ENCODE measurements at regions not wholly inside any gene's neighbourhood (a gene's known extent, or its start where the extent isn't known, plus 50 kb on each side); places are given as distances from the start of the nearest gene placed in this dataset.

DNA sequence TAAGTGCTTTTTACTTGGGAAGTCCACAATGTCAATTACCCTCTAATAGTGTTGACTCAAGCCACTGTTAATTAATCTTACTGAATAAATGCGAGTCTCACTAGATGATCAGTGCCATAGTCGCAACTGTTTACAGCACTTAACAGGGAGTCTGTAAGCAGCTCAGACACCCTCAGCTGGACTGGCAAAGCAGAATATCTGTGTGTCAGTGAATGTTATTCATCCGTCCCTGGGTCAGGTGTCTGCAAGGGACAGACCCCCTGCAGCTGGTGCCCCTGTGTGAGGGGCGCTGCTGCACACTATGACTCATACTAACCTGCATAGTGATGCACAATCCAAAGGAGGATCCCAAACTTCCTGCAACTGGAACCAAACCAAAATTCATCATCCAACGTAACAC, 306.5 kb downstream of the HHIPL2 start:
- DNase-seq (ENCODE audit: low read depth in 2 of 2), result no peak

DNA sequence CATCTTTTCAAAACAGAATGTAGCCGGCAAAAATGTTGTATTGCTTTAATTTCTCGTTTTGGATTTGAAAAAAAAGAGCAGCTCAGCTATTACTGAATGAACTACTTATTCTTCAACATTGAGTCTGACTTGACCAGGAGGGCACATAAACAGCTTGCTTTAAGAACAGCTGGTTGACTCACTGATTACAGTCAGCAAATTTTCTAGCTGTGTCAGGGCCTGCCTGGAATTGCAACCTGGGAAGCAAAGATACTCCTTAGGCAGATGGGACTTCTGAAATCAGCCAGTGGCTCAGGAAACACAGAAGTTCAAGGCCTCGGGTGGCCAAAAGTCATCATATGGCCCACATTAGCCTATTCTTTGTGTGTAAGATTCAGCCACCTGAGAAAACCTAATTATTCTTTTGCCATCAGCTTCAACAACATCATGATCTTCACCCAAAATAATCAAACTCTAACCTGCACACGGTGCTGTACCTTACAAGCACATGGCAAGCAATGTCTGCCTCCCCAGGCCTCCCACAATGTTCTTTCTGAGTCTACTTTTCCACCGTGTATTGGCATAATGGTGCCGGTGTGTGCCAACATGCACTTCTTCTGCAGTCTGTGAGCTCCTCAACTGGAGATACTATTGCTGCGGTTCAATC, 307.2 kb downstream of the HHIPL2 start:
- DNase-seq (ENCODE audit: low read depth in 2 of 2), result no peak

DNA sequence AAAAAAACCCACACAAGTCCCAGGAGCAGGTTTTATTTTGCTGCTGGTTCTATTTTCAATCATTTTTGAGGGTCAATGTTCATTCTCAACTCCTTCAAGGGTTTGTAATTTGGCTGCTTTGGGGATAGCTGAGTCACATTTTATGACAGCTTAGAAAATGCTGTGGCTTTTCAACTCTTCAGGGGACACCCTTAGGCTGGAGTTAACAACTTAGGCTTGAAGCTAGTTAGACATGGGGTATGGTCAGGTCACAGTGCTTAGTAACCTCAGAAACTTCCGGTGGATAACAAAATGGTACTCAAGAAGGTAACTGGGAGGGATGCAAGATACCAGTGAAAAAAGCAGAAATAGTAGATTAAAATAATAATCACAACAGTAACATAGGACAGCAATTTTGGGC, 308.8 kb downstream of the HHIPL2 start:
- no peak for DNase-seq (ENCODE audit: low read depth in 2 of 2)

DNA sequence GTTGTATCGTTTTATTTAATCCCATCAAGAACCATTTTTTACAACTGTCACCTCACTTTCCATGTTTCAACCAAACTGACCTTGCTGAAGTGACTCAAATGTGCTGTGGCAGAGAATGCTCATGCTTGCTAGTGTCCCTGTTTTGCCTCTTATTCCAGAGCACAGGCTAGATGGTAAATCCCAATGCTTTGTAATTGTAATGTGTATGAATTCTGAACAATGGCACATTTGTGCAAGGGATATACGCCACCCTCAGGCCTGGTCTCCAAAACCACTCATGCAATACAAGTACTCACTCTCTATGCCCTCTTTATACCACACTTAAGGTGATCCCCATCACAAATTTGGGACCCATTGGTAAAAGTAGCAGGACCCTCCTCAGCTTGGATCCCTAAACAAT, 313.6 kb downstream of the HHIPL2 start:
- DNase-seq (ENCODE audit: low read depth in 2 of 2), result no peak

DNA sequence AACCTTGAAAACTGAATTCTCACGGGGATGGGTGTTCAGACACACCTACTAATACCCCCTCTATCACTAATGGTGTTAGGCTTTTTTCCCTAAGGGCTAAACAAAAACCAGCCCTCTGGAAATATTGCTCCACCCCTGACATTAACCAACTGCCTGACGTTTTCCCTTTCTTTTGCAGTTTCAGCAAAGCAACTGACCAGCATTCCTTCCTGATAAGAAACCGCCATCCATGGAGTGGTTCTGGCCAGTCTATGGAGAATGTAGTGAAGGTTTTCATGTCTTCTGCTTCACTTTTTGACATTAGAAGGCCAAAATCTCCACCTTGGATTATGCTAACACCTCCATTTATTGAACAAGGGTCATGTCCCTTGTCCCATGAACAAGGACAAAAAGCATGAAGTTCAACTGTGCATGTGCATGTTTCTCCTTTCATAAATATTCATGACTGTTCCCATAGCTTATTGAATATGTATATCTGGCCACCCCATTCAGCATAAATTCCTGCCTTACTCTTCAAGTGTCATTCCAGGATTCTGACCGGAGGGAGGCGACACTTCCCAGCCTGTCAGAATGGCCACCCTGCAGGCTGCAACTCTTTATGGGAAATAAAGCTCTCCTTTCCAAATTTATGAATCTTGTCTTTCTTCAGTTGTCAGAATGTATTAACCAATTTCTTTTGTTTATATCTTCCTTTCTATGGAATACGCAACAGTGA, 314.3 kb downstream of the HHIPL2 start:
- DNase-seq (ENCODE audit: low read depth in 2 of 2), result no peak

DNA sequence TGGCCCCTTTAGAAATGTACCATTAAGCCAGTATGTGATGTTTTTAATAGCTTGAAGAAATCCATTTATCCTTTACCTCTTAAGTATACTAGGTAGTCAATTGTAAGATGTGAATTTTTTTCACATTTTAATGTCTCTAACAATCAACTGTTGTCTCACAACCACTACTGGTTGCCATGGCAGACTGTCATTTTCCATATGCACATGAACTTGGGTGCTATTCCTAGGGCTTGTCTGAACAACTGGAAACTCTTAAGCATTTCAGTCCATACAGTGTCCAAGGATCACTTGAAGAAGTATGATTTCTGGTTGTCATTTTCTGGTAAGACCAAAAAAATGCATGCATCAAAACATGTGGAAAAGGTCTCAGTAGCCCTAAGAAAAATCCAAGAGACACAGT, 315.1 kb downstream of the HHIPL2 start:
- DNase-seq (ENCODE audit: low read depth in 2 of 2), result no peak

DNA sequence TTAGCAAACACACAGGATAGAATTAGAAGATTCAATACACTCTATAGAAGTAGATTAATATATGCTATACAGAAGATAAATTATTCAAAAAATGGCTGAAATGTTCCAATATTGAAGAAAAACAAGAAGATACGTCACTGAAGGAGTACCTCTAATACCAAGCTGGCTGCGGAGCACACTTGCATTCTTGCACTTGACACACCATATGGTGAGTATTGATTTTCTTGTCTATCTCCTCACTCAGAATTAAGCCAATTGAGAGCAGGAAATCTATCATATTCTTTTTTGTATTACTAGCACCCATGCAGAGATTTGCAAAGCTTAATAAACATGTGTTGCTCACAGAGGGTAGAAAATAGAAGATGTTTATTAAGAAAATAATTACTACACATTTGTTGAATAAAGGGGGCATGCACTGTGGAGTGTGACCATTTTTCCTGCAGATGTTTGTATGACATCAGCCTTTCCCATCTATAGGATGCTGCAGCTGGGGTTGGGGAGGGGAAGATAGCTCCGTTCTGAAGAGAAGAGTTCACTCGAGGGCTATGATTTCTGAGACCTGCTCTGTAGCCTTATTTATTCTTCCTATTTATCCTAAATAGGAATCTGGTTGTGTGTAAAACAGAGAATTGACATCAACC, 318.1 kb downstream of the HHIPL2 start:
- no peak for DNase-seq (ENCODE audit: low read depth in 2 of 2)

DNA sequence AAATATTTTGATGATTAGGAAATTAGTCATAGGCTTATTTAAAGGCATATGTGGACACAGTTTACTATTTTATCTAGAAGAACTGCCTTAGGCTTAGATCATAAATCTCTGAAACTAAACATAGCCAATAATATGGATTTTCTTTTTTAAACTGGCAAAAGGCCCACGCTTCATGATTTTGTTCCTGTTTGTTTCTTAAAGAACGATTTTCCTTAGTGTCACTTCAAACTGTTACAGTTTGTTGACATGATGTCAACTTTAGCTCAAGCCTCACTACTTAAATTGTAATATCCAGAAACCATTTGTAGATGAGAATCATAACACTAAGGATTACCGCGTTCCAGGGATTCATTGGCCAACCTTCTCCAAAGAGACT, 322.6 kb downstream of the HHIPL2 start:
- DNase-seq (ENCODE audit: low read depth in 2 of 2), result no peak

DNA sequence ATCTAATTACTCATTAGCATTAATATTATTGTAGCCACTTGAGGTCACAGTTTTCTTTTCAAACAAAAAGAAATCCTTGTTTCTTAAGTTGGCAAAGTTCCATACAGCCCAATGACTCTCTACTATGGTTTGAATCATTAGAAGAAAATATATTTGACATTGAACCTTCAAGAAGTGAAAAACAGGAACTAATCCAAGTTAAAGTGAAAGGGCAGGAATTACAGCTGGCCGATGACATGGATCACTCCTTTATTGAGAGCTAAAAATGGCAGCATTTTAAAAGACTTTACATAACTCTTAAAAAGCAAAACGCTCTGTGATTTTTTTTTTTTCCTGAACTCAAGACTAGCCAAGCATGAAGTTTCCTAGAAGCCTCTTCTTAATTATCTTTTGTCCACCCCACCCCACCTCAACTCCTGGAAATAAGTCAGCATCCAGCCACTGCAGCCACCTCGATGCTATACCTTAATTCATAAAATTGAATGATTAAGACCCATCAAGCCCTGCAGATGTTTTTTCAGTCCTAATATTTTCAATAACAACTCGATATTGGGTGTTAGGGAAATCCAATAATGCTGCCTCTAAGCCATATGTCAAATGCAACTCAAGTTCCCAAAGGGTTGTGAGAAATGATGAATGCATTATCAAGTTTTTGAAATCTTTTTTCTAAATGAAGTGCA, 323.1 kb downstream of the HHIPL2 start:
- DNase-seq (ENCODE audit: low read depth in 2 of 2), result no peak

DNA sequence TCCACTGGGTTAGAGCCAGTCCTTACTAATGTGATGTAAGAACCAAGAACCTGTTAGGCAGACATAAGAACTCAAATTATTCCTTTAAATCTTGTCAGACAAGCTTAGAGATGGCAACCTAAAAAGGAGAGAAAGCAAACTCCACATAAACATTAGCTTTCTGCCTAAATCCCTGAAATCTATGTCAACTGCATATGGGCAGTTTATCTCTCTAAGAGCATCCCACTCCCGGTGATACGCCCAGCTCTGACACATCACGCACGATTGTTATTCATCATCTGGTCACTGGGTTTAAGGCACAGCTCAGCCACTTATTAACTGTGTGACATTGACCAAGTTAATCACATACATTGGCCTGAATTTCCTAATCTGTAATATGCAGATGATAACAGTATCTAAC, 323.7 kb downstream of the HHIPL2 start:
- DNase-seq (ENCODE audit: low read depth in 2 of 2), result no peak

DNA sequence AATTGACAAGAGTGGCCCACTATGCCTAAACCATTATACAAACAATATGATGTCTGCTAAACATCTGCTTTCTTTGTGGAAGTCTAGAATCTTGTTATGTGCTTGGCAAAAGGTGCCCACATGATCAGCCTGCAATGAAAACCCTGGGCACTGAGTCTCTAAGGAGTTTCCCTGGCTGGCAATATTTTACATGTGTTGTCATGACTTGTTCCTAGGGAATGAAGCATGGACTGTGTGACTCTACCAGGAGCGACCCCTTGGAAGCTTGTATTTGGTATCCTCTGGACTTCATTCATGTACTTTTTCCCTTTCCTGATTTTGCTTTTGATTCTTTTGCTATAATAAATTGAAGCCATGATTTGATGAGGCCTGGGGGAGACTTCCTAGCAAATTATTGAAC, 324.9 kb downstream of the HHIPL2 start:
- no peak for DNase-seq (ENCODE audit: low read depth in 2 of 2)

DNA sequence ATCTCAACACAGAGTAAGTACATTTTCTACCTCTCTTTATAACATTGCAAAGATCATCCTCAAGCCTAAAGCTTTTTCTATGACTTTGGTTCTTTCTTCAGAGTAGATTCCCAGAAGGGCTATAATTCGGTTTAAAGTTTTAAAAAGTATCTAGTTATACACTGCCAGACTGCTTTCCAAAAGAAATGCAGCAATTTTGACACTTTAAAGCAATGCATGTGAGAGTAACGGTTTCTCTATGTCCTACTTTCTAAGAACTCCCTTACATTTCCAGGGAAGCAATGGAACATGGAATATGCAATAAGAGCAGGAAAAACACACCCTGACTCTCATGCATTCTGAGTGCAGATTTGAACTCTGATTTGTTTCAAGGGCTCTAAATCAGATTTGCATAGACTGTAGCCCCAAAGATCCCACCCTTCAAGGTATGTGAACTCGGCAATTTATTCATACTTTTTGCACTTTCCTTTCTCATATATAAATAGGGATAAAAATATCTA, 331.6 kb downstream of the HHIPL2 start:
- no peak for DNase-seq (ENCODE audit: low read depth in 2 of 2)

DNA sequence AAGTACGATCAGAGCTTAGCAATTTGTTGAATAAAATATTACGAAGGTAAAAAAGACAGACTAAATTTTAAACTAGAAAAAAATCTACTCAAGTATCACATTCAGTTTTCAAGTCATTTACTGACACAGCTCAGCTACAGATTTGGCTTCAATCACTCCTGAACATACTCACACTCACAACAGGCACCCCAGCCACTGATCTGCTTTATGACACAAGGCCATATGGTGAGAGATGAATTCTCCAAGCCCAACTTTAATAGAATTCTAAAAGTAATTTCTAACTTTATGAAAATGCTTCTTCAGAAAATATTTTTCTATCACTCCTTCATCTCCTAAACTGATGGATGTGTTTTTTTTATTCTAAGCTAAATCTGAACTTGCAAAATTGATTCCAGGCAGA, 337.1 kb downstream of the HHIPL2 start:
- DNase-seq (ENCODE audit: low read depth in 2 of 2), result no peak

DNA sequence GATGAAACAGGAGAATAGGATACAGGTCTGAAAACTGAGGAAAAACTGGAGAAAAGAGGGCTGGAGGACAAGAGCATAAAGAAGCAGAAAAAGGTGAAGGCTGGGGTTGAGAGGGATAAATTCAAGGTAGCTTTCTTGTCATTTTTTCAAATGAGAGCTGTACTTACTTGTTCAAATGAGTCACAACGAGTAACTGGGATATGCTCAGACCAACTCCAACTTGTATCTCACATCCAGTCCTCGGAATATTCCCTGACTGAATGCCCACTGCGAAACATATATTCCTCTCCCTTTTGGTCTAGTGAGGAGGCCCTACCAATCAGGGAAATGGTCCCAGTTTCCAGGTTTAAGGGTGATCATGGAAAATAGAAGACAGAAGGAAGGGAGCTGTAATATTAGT, 343.4 kb downstream of the HHIPL2 start:
- DNase-seq (ENCODE audit: low read depth in 2 of 2), result no peak

DNA sequence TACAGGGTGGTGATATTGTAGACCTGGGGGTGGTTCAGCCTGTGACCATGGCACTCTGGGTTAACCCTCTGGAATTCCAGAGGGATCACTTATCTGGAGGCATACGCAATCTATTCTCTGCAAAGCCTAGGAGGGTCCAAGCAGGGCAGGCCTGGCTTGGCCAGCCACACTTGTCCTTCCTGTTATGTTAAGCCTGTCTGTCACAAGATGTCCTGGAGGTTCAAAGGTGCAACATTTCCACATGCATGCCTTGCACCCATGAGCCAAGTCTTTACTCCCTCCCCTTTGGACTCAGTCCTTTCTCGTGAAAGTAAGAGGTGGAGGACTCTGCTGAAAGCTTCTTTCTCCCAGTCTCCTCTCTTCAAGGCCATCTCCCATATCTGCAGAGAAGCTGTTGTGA, 345.1 kb downstream of the HHIPL2 start:
- no peak for DNase-seq (ENCODE audit: low read depth in 2 of 2)

DNA sequence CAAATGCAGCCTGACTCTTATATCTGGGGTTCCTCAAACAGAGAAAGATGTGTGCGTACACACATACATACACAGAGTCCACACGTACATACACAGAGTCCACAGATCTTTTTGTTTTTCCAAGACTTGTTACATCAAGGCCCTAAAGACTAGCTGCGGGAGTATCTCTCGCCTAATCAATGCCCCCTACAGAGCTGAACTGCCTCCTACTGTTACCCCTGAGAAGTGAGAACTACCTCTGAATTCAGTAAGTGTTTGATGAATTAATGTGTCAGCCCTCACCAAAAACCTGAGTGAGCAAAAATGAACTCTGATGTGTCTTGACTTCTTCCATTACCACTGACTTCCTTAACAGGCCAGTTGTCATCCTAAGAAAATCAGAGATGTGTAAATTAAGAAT, 351.2 kb downstream of the HHIPL2 start:
- no peak for DNase-seq (ENCODE audit: low read depth in 2 of 2)

DNA sequence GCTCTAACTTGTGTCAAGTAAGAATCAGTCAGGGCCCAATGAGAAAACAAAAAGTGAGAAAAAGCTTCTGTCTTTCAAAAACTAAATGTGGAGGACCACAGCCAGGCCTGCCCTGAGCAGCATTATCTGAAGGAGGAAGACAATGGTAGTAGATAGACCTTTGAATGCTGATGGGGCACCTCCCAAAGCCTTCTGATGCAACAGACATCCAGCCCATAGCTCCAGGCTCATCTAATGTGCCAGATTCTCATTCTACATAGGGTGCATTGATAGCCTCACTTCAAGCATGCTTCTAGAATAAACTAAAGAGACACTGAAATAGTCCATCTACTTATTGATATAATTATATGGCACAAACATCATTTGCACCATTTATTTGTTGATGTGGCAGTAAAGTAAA, 351.6 kb downstream of the HHIPL2 start:
- no peak for DNase-seq (ENCODE audit: low read depth in 2 of 2)

DNA sequence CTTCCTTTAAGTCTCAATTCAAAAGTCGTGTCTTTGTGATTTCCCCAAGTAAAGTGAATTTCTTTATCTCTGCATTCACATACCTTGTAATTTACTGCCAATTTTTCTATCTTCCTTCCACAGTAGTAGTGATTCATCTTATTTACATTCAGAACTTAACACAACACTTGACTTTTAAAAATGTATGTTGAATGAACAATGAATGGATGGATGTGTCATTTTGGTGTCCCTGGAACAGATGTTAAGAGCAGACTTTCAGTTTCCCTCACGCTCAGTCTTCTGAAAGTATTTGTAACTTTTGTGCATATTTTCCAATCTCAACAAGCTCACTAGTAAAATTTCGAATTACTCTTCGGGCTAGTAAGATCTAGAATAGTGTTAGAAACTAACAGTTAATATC, 352.0 kb downstream of the HHIPL2 start:
- no peak for DNase-seq (ENCODE audit: low read depth in 2 of 2)

DNA sequence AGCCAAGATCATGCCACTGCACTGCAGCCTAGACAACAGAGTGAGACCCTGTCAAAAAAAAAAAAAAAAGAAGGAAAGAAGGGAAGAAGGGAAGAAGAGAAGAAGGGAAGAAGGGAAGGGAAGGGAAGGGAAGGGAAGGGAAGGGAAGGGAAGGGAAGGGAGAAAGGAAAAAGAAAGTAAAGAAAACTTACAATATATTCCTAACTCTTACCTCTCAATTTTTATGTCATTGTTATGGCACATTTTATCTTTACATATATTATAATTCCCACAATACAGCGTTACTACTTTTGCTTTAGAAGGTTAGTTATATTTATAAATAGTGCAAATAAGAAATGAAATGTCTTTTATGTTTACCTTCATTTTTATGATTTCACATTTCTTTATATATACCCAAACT, 358.7 kb downstream of the HHIPL2 start:
- DNase-seq (ENCODE audit: low read depth in 2 of 2), result no peak

DNA sequence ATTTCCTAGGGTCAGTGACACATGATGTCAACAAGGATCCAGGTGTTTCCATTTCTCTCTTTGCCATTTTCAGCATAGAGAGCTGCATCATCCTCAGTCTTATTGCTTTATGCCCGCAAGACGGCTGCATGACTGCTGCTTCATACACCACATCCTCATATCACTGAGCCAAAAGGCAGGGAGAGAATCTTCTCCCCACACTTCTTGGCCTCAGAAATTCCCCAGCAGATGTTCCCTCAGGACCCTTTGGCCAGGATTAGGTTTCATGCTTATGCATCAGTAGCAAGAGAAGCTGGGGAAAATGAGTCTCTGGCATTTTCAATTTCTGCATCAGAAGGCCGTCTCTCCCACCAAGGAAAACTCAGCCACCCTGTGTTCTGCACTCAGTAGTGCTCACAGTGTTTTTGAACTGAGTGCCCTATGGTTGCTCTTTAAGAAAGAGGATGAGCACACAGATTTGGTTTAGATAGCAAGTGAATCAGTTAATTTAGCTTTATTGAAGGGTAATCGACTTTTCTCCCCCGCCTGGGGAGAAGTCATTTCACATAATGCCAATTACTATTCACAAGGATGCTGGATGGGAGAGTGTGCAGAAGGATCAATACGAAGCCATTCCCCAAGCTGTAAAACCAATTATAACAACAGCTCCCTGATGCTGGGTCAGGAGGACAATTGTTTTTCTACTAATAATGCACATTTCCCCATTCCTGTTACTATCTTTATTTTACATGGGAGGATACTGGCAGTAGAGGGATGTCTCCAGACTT, 360.2 kb downstream of the HHIPL2 start:
- no peak for DNase-seq (ENCODE audit: low read depth in 2 of 2)

DNA sequence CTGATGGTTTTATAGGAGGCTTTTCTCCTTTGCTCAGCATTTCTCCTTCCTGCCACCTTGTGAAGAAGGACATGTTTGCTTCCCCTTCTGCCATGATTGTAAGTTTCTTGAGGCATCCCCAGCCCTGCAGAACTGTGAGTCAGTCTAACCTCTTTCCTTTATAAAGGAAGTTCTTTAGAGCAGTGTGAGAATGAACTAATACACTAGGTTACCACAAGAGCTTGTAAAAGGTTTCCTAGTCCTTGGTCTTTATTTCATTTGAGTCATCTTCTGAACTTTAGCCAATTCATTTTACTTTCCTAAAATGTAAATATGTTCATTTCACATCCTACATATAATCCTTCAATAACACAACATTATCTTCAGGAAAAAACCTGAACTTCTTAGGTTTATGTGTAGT, 365.3 kb downstream of the HHIPL2 start:
- no peak for DNase-seq (ENCODE audit: low read depth in 2 of 2)

DNA sequence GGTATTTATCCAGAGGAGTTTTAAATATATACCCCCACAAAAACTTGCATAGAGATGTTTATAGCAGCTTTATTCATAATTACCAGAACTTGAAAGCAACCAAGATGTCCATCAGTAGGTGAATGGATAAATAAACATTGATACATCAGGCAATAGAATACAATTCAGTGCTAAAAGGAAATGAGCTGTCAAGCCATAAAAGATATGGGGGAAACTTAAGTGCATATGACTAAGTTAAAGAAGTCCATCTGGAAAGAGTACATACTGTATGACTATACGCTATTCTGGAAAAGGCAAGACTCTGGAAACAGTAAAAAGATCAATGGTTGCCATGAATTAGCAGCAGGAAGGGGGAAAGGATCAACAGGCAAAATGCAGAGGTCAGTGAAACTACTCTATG, 366.7 kb downstream of the HHIPL2 start:
- no peak for DNase-seq (ENCODE audit: low read depth in 2 of 2)

All from stimulated activated CD4-positive, alpha-beta T cell treated with anti-CD3 and anti-CD28 coated beads, Interleukin-4, amount 100 ng/mL, for 48 hours (primary cell).